ENCODE measurements at regions not wholly inside any gene's neighbourhood (a gene's known extent, or its start where the extent isn't known, plus 50 kb on each side); places are given as distances from the start of the nearest gene placed in this dataset.

- intact Hi-C loops (cut with DNase I): no loop called here
- DNase-seq: no peak
- ATAC-seq: no peak
These were observed 56.5 kb downstream of the CT47B1 start for GRCh38 chrX:120819126-120819525.

- DNase-seq: no peak
- intact Hi-C loops (cut with DNase I): no loop called here
- no peak for ATAC-seq
These were observed 61.7 kb downstream of the CT47B1 start for GRCh38 chrX:120813982-120814381.

GRCh38 chrX:120801426-120801825 is 74.2 kb downstream of the CT47B1 start:
- intact Hi-C loops (cut with DNase I): no loop called here
- no peak for ATAC-seq
- no peak for DNase-seq

GRCh38 chrX:120797188-120797851 is 78.3 kb downstream of the CT47B1 start:
- DNase-seq (no peak), ATAC-seq (no peak)
- intact Hi-C loops (cut with DNase I): no loop called here

GRCh38 chrX:120795301-120795700 is 80.4 kb downstream of the CT47B1 start:
- intact Hi-C loops (cut with DNase I): no loop called here
- ATAC-seq: no peak
- DNase-seq: no peak

- ATAC-seq: peak in 1 of 2 donors; percentile 27
- intact Hi-C loops (cut with DNase I): no loop called here
- no peak for DNase-seq
These were observed 81.1 kb downstream of the CT47B1 start for GRCh38 chrX:120794525-120794975.

- ATAC-seq: no peak
These were observed 82.6 kb downstream of the CT47B1 start for GRCh38 chrX:120793098-120793497.

GRCh38 chrX:120791013-120791643 is 84.5 kb downstream of the CT47B1 start:
- peak; percentile 65 to 71 for ATAC-seq
- intact Hi-C loops (cut with DNase I): no loop called here
- DNase-seq: peak; percentile 66

More at GRCh38 chrX:120793098-120793497, 82.6 kb downstream of the CT47B1 start:
- intact Hi-C loops (cut with DNase I): no loop called here
- DNase-seq: no peak

- ATAC-seq (no peak), DNase-seq (no peak)
- intact Hi-C loops (cut with DNase I): no loop called here
These were observed 85.1 kb downstream of the CT47B1 start for GRCh38 chrX:120790552-120790951.

- intact Hi-C loops (cut with DNase I): no loop called here
- ATAC-seq: peak; percentile 70 to 73
- no peak for DNase-seq
These were observed 85.5 kb downstream of the CT47B1 start for GRCh38 chrX:120790118-120790517.

GRCh38 chrX:120781403-120781802 is 94.3 kb downstream of the CT47B1 start:
- DNase-seq (no peak), ATAC-seq (no peak)
- intact Hi-C loops (cut with DNase I): no loop called here

- intact Hi-C loops (cut with DNase I): loop anchor here in 1 of 2 donors (10.0 kb wide), 1 partner anchor 281 kb away; no protein-coding TSS in a partner anchor
- no peak for ATAC-seq
- DNase-seq: no peak
These were observed 99.7 kb downstream of the CT47B1 start for GRCh38 chrX:120775959-120776358.

- ATAC-seq (peak; percentile 38 to 49), DNase-seq (no peak)
- intact Hi-C loops (cut with DNase I): loop anchor here in 1 of 2 donors (10.0 kb wide), 1 partner anchor 280 kb away; no protein-coding TSS in a partner anchor
These were observed 101.1 kb downstream of the CT47B1 start for GRCh38 chrX:120774606-120775005.

- no peak for DNase-seq
These were observed 101.9 kb downstream of the CT47B1 start for GRCh38 chrX:120773801-120774200.

GRCh38 chrX:120769576-120770341 is 105.9 kb downstream of the CT47B1 start:
- DNase-seq: no peak
- peak in 1 of 2 donors; percentile 19 for ATAC-seq
- intact Hi-C loops (cut with DNase I): loop anchor here (2.0 to 10.0 kb wide), 2 partner anchors 271 to 275 kb away; no protein-coding TSS in a partner anchor

More at GRCh38 chrX:120773801-120774200, 101.9 kb downstream of the CT47B1 start:
- ATAC-seq: no peak
- intact Hi-C loops (cut with DNase I): loop anchor here in 1 of 2 donors (10.0 kb wide), 1 partner anchor 279 kb away; no protein-coding TSS in a partner anchor

GRCh38 chrX:120768681-120769080 is 107.0 kb downstream of the CT47B1 start:
- DNase-seq (no peak), ATAC-seq (peak in 1 of 2 donors; percentile 29)
- intact Hi-C loops (cut with DNase I): no loop called here

- ATAC-seq (no peak), DNase-seq (no peak)
- intact Hi-C loops (cut with DNase I): no loop called here
These were observed 107.4 kb downstream of the CT47B1 start for GRCh38 chrX:120768254-120768653.

- DNase-seq (no peak), ATAC-seq (no peak)
- intact Hi-C loops (cut with DNase I): no loop called here
These were observed 112.4 kb downstream of the CT47B1 start for GRCh38 chrX:120763269-120763668.

- peak in 1 of 2 donors; percentile 68 for ATAC-seq
- DNase-seq: peak; percentile 25
- intact Hi-C loops (cut with DNase I): no loop called here
These were observed 113.9 kb downstream of the CT47B1 start for GRCh38 chrX:120761810-120762209.

- DNase-seq (no peak), ATAC-seq (no peak)
- intact Hi-C loops (cut with DNase I): no loop called here
These were observed 116.0 kb downstream of the CT47B1 start for GRCh38 chrX:120759685-120760084.

All from left cardiac atrium (tissue), 4 donors.